COLO668 (cell line): ENCODE measurements at regions not wholly inside any gene's neighbourhood (a gene's known extent, or its start where the extent isn't known, plus 50 kb on each side); places are given as distances from the start of the nearest gene placed in this dataset.

Experiments
- DNase-seq: peaks from one replicate; lab custom pipeline; 2025; ENCODE audit not compliant: unreplicated experiment; lab: John Stamatoyannopoulos, UW

GRCh38 chr10:47246406-47247147, 53.4 kb upstream of the GDF10 start:
- DNase-seq, result no peak

DNA sequence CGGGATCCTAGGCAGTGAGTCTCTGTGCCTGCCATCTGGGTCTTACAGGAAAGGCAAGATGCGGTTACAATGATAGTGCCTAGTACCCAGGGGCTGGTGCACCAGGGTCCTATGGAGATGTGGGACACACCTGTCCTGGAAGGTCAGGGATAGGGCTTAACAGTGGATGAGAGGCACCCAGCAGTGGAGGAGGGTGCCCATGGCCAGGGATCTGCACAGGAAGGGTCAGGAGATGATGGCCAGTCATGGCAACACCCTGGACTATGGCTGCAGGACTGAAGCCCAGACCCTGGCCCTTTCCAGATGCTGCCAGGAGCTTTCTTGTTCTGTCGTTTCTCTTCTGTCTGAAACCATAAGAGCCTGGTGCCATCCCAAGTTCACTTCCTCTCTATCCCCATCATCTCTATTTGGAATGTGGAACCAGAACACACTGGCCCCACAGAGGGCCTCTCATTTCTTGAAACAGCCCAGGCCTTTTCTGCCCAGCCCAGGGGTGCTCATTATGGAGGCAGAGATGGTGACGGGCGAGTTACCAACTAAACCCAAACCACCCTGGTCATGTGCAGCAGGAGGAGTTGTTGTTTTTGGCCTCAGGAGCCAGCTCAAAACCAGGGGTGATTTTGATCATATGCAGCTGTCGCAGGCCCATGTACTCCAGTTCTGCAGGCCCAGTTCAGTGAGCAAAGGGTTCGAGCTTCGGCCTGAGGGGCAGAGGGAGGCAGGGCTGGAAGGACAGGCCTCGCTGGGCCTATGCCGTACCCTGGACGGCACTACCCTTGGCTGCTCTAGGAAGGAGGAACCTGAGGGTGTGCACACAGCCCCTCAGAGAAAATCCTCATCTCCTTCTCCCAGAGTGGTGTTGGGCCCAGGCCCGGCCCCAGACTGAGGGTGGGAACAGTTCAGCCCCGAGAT, 52.6 kb upstream of the GDF10 start:
- DNase-seq, result no peak

- no peak for DNase-seq
Measured at GRCh38 chr10:47248386-47249090, 51.5 kb upstream of the GDF10 start.

DNA sequence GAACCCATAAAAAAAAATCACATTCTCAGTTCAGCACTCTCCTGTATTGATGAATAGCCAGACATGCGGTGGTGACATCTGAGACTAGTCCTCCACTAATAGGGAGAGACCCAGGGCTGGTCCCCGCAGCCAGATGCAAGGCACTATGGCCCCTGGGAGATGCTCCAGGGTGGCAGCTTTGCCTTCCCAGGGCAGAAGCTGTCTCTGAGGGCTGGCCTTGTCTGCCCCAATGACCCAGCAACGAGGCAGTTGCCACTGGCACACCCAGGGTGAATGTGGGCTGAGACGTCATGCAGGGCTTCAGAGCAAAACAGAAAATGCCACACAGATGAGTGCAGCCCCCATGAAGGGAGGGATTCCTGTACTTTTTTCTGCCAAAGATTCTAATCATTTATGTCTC, 50.1 kb upstream of the GDF10 start:
- no peak for DNase-seq
